Endodermal cell (in vitro differentiated cells): ENCODE measurements at regions not wholly inside any gene's neighbourhood (a gene's known extent, or its start where the extent isn't known, plus 50 kb on each side); places are given as distances from the start of the nearest gene placed in this dataset.

Source experiments
- DNase-seq: peaks from one replicate; pipeline ENCODE4 v3.0.0-alpha.2; 2017
- H3K27ac ChIP-seq: 2 replicates; pipeline ENCODE4 v1.5.1; 2013; ENCODE audit warnings: mild to moderate bottlenecking, low read depth, low read length, moderate library complexity
- H3K27me3 ChIP-seq: 2 replicates; pipeline ENCODE4 v1.6.1; 2013; ENCODE audit warnings: mild to moderate bottlenecking, low read length, moderate library complexity; ENCODE audit not compliant: insufficient read depth, control insufficient read depth, poor library complexity, severe bottlenecking
- H3K36me3 ChIP-seq: 2 replicates; pipeline ENCODE4 v1.7.0; 2013; ENCODE audit warnings: mild to moderate bottlenecking, low read length, moderate library complexity; ENCODE audit not compliant: control insufficient read depth, insufficient read depth
- H3K4me1 ChIP-seq: one replicate; pipeline ENCODE4 v1.7.0; 2013; ENCODE audit warnings: low read length; ENCODE audit not compliant: control insufficient read depth, insufficient read depth
- H3K4me3 ChIP-seq: 2 replicates; pipeline ENCODE4 v1.5.1; 2013; ENCODE audit warnings: mild to moderate bottlenecking, low read length, moderate library complexity
- H3K9ac ChIP-seq: 2 replicates; pipeline ENCODE4 v1.6.1; 2013; ENCODE audit warnings: mild to moderate bottlenecking, low read length, moderate library complexity; ENCODE audit not compliant: poor library complexity, severe bottlenecking; ENCODE audit errors: extremely low read depth
- H3K9me3 ChIP-seq: 2 replicates; pipeline ENCODE4 v1.6.1; 2013; ENCODE audit warnings: mild to moderate bottlenecking, low read length, moderate library complexity; ENCODE audit not compliant: control insufficient read depth
- H3K27ac Mint-ChIP-seq: 2 replicates; pipeline ENCODE4 v1.8.0; 2020; ENCODE audit warnings: mixed read lengths
- H3K27me3 Mint-ChIP-seq: 2 replicates; pipeline ENCODE4 v1.8.0; 2021; ENCODE audit warnings: mild to moderate bottlenecking, mixed read lengths; ENCODE audit not compliant: insufficient read depth
- H3K36me3 Mint-ChIP-seq: 2 replicates; pipeline ENCODE4 v1.8.0; 2020; ENCODE audit warnings: low read depth, mixed read lengths
- H3K4me1 Mint-ChIP-seq: 2 replicates; pipeline ENCODE4 v1.8.0; 2020; ENCODE audit warnings: mixed read lengths
- H3K4me3 Mint-ChIP-seq: 2 replicates; pipeline ENCODE4 v1.8.0; 2020; ENCODE audit warnings: mild to moderate bottlenecking, moderate library complexity, mixed read lengths
- H3K9me3 Mint-ChIP-seq: 2 replicates; pipeline ENCODE4 v1.8.0; 2020; ENCODE audit warnings: mild to moderate bottlenecking, mixed read lengths
- WGBS, 2 experiments: methylation state at CpG; one replicate each; pipeline versions ENCODE4 v1.1.5 to v1.1.7; 2013; ENCODE audit warnings: missing lambda C conversion rate in 2 of 2, mixed read lengths in 1 of 2; ENCODE audit not compliant: insufficient coverage in 1 of 2, insufficient read length in 1 of 2; 5-methylcytosine and 5-hydroxymethylcytosine counted together
- TF ChIP-seq, protein P1 (sequence below): fragments of 200-600 bp; sonication (generic); conservative IDR thresholded peaks from 2 replicates; pipeline ENCODE4 v1.5.0; 2021; ENCODE audit warnings: antibody characterized with exemption, mild to moderate bottlenecking

DNA sequence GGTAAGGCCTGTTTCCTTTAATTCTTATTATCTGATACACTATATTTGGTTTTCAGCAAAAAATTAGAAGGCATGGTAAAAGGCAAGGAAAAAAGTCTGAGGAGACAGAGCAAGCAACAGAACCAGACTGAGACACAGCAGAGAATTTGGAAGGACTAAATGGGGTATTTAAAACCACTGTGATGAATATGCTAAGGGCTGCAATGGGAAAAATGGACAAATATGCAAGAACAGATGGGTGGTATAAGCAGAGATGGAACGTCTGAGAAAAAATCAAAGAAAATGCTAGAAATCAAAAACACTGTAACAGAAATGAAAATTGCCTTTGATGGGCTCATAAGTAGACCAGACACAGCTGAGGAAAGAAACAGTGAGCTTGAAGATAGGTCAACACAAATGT, 50.8 kb upstream of the NSMCE3 start:
- Histone ChIP-seq H3K36me3 (no peaks in the 10 kb centered on the region), H3K9ac (no peak overlapping the region), H3K4me1 (no peaks in the 10 kb centered on the region), H3K4me3 (no peak overlapping the region), H3K27ac (no peak overlapping the region), H3K9me3 (no peaks in the 10 kb centered on the region), H3K27me3 (no peaks in the 10 kb centered on the region)
- H3K4me3 Mint-ChIP-seq, result no peak overlapping the region
- DNase-seq, result no peak
- no peaks in the 10 kb centered on the region for H3K36me3 Mint-ChIP-seq
- no peak overlapping the region for H3K27ac Mint-ChIP-seq
- H3K9me3 Mint-ChIP-seq, result peaks cover under 1% of the 10 kb centered on the region
- TF ChIP-seq, protein P1, sequence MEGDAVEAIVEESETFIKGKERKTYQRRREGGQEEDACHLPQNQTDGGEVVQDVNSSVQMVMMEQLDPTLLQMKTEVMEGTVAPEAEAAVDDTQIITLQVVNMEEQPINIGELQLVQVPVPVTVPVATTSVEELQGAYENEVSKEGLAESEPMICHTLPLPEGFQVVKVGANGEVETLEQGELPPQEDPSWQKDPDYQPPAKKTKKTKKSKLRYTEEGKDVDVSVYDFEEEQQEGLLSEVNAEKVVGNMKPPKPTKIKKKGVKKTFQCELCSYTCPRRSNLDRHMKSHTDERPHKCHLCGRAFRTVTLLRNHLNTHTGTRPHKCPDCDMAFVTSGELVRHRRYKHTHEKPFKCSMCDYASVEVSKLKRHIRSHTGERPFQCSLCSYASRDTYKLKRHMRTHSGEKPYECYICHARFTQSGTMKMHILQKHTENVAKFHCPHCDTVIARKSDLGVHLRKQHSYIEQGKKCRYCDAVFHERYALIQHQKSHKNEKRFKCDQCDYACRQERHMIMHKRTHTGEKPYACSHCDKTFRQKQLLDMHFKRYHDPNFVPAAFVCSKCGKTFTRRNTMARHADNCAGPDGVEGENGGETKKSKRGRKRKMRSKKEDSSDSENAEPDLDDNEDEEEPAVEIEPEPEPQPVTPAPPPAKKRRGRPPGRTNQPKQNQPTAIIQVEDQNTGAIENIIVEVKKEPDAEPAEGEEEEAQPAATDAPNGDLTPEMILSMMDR, result no peak
- WGBS, 2 experiments, result 81 to 91% methylated on average over 1 of the region's 1 CpG
- H3K4me1 Mint-ChIP-seq, result peaks cover 10% of the 10 kb centered on the region
- H3K27me3 Mint-ChIP-seq, result no peaks in the 10 kb centered on the region

DNA sequence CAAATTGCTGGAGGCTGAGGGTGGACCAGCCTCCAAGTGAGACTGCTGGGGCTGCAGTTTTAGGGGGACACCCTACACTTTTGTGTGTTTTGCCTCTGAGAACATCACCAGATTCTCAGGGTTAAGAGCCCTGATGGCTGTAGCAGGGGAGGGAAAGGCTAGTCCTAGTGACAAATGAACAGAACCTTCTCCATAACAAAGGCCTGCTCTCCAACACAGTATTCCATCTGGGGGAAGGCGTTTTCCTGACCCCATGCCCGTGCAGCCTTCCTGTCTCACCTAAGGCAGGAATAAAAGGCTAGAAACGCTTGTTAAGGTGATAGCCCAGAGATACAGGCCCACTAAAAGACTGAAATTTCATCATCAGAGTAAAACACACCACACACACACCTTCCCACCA, 50.2 kb upstream of the NSMCE3 start:
- Mint-ChIP-seq H3K27me3 (no peaks in the 10 kb centered on the region), H3K27ac (no peak overlapping the region), H3K36me3 (no peaks in the 10 kb centered on the region), H3K4me3 (no peak overlapping the region), H3K4me1 (peaks cover 10% of the 10 kb centered on the region), H3K9me3 (no peaks in the 10 kb centered on the region)
- no peaks in the 10 kb centered on the region for H3K9me3 ChIP-seq
- no peaks in the 10 kb centered on the region for H3K36me3 ChIP-seq
- no peaks in the 10 kb centered on the region for H3K27me3 ChIP-seq
- no peak overlapping the region for H3K9ac ChIP-seq
- H3K4me1 ChIP-seq, result no peaks in the 10 kb centered on the region
- 69% methylated on average over 3 of the region's 3 CpGs; no CpG with 5 or more reads in 1 of the 2 experiments for WGBS, 2 experiments
- H3K27ac ChIP-seq, result no peak overlapping the region
- H3K4me3 ChIP-seq, result no peak overlapping the region
- TF ChIP-seq, protein P1, result no peak
- DNase-seq, result no peak
